ENCODE measurements at regions not wholly inside any gene's neighbourhood (a gene's known extent, or its start where the extent isn't known, plus 50 kb on each side); places are given as distances from the start of the nearest gene placed in this dataset.

- no peaks in the 10 kb centered on the region for H3K4me1 ChIP-seq
- DNase-seq (no peak), ATAC-seq (no peak)
- no peaks in the 10 kb centered on the region for H3K9me3 ChIP-seq
- in situ Hi-C loops (cut with MboI; ENCODE audit: low sequenced_read_pairs in 4 of 4), result no loop called here
- no peak for TF ChIP-seq POLR2A (IDR thresholded peaks at IDR 0.05)
- TF ChIP-seq CTCF (IDR thresholded peaks at IDR 0.05 in 4 of 5, conservative IDR thresholded peaks at IDR 0.05 in 1 of 5), result no peak
- H3K27me3 ChIP-seq, result no peaks in the 10 kb centered on the region
- no peaks in the 10 kb centered on the region for H3K36me3 ChIP-seq
- no peak overlapping the region for H3K4me3 ChIP-seq
- H3K27ac ChIP-seq, result no peak overlapping the region
- intact Hi-C loops (cut with DNase I; ENCODE audit: low total_unique reads), result no loop called here
These were observed 522.0 kb upstream of the GJE1 start for GRCh38 chr6:141610741-141611140.

- no peak for DNase-seq
- Histone ChIP-seq H3K27me3 (no peaks in the 10 kb centered on the region), H3K4me3 (no peak overlapping the region), H3K4me1 (no peaks in the 10 kb centered on the region), H3K9me3 (no peaks in the 10 kb centered on the region), H3K36me3 (no peaks in the 10 kb centered on the region), H3K27ac (no peak overlapping the region)
- no peak for ATAC-seq
- intact Hi-C loops (cut with DNase I; ENCODE audit: low total_unique reads), result no loop called here
- in situ Hi-C loops (cut with MboI; ENCODE audit: low sequenced_read_pairs in 4 of 4), result no loop called here
- no peak for TF ChIP-seq POLR2A (IDR thresholded peaks at IDR 0.05)
- no peak for TF ChIP-seq CTCF (IDR thresholded peaks at IDR 0.05 in 4 of 5, conservative IDR thresholded peaks at IDR 0.05 in 1 of 5)
These were observed 524.8 kb upstream of the GJE1 start for GRCh38 chr6:141607956-141608355.

- intact Hi-C loops (cut with DNase I; ENCODE audit: low total_unique reads) (no loop called here), in situ Hi-C loops (cut with MboI; ENCODE audit: low sequenced_read_pairs in 4 of 4) (no loop called here)
- Histone ChIP-seq H3K4me3 (no peak overlapping the region), H3K9me3 (no peaks in the 10 kb centered on the region), H3K27ac (no peak overlapping the region), H3K36me3 (no peaks in the 10 kb centered on the region), H3K4me1 (no peaks in the 10 kb centered on the region), H3K27me3 (no peaks in the 10 kb centered on the region)
- ATAC-seq (no peak), DNase-seq (no peak)
- TF ChIP-seq POLR2A (IDR thresholded peaks at IDR 0.05) (no peak), CTCF (IDR thresholded peaks at IDR 0.05 in 4 of 5, conservative IDR thresholded peaks at IDR 0.05 in 1 of 5) (no peak)
These were observed 534.2 kb upstream of the GJE1 start for GRCh38 chr6:141598487-141598886.

- Histone ChIP-seq H3K9me3 (no peaks in the 10 kb centered on the region), H3K27ac (no peak overlapping the region), H3K4me1 (no peaks in the 10 kb centered on the region), H3K4me3 (no peak overlapping the region), H3K36me3 (no peaks in the 10 kb centered on the region), H3K27me3 (no peaks in the 10 kb centered on the region)
- DNase-seq, result no peak
- TF ChIP-seq CTCF (IDR thresholded peaks at IDR 0.05 in 4 of 5, conservative IDR thresholded peaks at IDR 0.05 in 1 of 5) (no peak), POLR2A (IDR thresholded peaks at IDR 0.05) (no peak)
- intact Hi-C loops (cut with DNase I; ENCODE audit: low total_unique reads), result no loop called here
- in situ Hi-C loops (cut with MboI; ENCODE audit: low sequenced_read_pairs in 4 of 4), result no loop called here
- ATAC-seq, result no peak
These were observed 537.9 kb upstream of the GJE1 start for GRCh38 chr6:141594874-141595273.

GRCh38 chr6:141593311-141593710, 539.4 kb upstream of the GJE1 start:
- no peaks in the 10 kb centered on the region for H3K4me1 ChIP-seq
- H3K4me3 ChIP-seq, result no peak overlapping the region
- TF ChIP-seq CTCF (IDR thresholded peaks at IDR 0.05 in 4 of 5, conservative IDR thresholded peaks at IDR 0.05 in 1 of 5), result no peak
- TF ChIP-seq POLR2A (IDR thresholded peaks at IDR 0.05), result no peak
- H3K27me3 ChIP-seq, result no peaks in the 10 kb centered on the region
- in situ Hi-C loops (cut with MboI; ENCODE audit: low sequenced_read_pairs in 4 of 4) (no loop called here), intact Hi-C loops (cut with DNase I; ENCODE audit: low total_unique reads) (no loop called here)
- H3K36me3 ChIP-seq, result no peaks in the 10 kb centered on the region
- ATAC-seq, result no peak
- no peak for DNase-seq
- H3K9me3 ChIP-seq, result no peaks in the 10 kb centered on the region
- H3K27ac ChIP-seq, result no peak overlapping the region
